ENCODE measurements at regions not wholly inside any gene's neighbourhood (a gene's known extent, or its start where the extent isn't known, plus 50 kb on each side); places are given as distances from the start of the nearest gene placed in this dataset.

DNA sequence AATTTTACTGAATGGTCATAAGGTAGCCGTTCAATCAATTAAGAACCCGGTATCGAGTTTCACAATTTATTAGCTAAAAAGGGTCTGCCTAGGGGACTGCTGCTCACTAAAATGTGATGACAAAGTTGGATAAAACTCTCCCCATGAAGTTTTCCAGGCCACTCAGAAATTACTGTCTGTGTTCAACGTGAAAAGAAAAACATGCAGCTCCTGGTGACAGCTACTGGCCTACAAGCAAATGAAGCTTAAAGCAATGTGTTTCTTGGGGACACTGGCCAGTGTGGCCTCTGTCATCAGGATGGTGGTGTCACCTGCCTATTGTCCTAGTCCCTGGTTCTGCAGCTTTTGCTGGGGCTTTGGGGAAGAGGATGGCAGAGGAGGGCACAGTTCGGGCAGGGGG is 222.6 kb downstream of the WDR11 start:
- no peak for DNase-seq (ENCODE audit: low read depth)

DNA sequence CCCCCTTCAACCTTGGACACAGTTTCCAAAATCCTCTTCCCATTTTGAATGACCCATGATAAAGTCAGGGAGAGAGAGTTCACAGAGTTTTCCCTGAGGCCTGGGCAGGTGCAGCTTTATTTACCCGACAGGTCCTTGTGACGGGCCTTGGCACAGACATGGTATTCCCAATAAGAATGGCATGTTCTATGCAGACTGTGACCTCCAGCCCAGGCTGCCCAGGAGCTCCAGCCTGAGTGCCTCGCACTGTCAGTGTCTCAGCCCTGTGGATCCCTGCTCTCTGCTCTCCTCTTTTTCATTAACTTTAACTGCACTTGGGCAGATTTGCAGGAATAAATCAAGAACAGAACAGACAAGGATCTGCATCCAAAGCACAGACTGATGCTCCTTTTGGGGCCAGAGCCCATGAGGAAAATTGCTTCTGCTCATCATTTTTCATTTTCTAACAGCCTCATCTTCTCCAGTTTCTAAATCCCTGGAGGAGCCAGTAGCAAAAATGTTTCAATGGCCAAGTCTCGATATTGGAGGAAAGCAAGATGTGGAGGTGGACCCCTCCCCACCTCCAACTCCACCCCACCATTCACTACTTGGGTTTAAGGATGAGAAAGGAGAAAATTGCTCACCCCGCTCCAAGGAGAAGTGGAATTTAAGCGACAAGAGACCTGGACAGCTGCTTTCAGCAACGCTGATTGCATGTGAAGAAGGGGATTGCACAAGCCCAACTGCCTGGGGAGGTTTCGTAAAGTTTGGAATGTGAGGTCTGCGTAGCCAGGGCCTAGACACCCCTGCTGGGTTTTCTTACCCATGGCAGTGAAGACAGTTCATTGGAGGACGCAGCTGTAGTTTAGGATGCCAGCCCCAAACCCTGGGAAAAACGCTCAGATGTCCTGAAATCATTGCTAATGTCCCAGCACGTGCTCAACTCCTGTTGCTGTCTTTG is 225.9 kb downstream of the WDR11 start:
- no peak for DNase-seq (ENCODE audit: low read depth)

DNA sequence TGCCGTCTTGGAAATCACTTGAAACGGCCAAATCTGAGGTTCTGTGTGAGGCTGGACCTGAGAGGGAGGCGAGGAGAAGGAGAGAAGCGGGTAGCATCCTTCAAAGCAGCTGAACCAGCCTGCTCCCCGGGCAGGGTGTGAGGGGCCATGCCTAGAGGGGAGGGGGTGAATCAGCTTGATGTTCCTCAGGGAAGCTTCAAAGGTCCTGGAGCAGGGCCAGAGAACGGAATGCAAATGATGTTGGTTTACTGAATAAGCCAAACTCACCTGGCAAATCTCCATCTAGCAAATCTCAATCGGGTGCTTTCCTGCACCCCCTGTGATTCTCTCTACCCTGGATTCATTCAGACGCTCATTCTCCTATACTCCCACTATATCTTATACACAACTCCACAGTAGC is 226.9 kb downstream of the WDR11 start:
- DNase-seq (ENCODE audit: low read depth) = no peak

GRCh38 chr10:121078672-121079102 is 227.5 kb downstream of the WDR11 start:
- no peak for DNase-seq (ENCODE audit: low read depth)

- no peak for DNase-seq (ENCODE audit: low read depth)
Measured at GRCh38 chr10:121079226-121079625, 228.1 kb downstream of the WDR11 start.

GRCh38 chr10:121080281-121080891 is 229.2 kb downstream of the WDR11 start:
- DNase-seq (ENCODE audit: low read depth) = no peak

GRCh38 chr10:121081306-121081705 is 230.1 kb downstream of the WDR11 start:
- no peak for DNase-seq (ENCODE audit: low read depth)

DNA sequence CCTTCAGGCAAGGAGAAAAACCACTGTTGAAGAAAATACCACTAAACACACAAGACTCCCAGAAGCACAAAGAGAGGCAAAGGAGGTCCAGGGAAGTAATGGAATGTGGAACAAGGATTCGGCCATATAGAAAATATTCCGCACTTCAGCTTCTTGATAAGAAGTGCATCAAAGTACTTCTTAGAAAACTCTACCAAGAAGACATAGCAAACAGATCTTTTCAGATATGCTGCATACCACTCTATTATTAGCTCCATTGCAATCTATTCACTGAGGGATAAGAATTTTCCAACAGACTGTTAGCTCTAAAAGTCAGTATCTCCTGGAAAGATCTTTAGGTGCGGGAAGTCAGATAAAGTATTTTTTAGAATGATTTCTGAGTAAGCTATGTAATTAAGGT is 231.8 kb downstream of the WDR11 start:
- DNase-seq (ENCODE audit: low read depth) = no peak

- no peak for DNase-seq (ENCODE audit: low read depth)
Measured at GRCh38 chr10:121084016-121084674, 233.0 kb downstream of the WDR11 start.

- DNase-seq (ENCODE audit: low read depth) = no peak
Measured at GRCh38 chr10:121084675-121085070, 233.5 kb downstream of the WDR11 start.

- DNase-seq (ENCODE audit: low read depth) = no peak
Measured at GRCh38 chr10:121085367-121085766, 234.2 kb downstream of the WDR11 start.

DNA sequence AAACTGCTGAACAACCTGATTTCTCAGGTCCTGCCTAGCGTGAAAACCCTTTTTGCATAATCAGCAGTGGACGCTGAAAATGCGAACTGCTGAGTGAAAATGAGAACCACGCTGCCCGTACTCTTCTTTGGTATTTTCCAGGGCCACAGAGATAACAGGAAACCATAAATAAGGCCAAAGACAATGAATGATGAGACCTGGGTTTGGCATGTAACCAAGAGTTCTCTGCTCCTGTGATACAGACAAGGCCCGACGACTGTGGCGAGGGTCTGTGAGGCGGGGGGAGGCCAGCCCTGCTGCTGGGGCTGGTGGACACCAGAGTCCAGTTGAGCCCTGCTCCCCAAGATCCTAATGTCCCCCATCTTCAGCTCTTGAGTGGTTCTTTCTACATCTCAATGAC is 236.0 kb downstream of the WDR11 start:
- DNase-seq (ENCODE audit: low read depth) = no peak

GRCh38 chr10:121087688-121088087 is 236.5 kb downstream of the WDR11 start:
- DNase-seq (ENCODE audit: low read depth) = no peak

GRCh38 chr10:121088524-121088923 is 237.4 kb downstream of the WDR11 start:
- DNase-seq (ENCODE audit: low read depth) = peak; percentile 3

GRCh38 chr10:121089434-121089833 is 238.3 kb downstream of the WDR11 start:
- no peak for DNase-seq (ENCODE audit: low read depth)

- DNase-seq (ENCODE audit: low read depth) = peak; percentile 20
Measured at GRCh38 chr10:121091961-121092719, 241.0 kb downstream of the WDR11 start.

- peak; percentile 3 for DNase-seq (ENCODE audit: low read depth)
Measured at GRCh38 chr10:121092720-121093095, 241.5 kb downstream of the WDR11 start.

- DNase-seq (ENCODE audit: low read depth) = peak; percentile 38
Measured at GRCh38 chr10:121096617-121097431, 245.7 kb downstream of the WDR11 start.

- no peak for DNase-seq (ENCODE audit: low read depth)
Measured at GRCh38 chr10:121098211-121098610, 247.0 kb downstream of the WDR11 start.

DNA sequence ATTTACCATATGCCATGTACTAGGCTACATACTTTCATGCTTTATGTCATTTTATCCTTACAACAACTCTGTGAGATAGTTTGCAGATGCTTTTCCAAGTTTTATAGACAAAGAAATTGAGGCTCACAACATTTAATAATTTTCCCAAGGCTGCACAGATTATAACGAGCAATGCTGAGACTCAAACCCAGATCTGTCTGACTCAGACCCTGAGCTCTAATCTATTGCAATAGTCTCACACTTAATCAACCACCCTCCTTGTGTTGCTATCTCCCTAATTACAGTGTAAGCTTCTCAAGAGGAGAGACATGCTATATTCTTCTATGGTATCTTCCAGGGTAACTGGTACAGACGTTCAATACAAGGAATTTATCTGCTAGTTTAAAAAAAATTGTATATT is 247.6 kb downstream of the WDR11 start:
- no peak for DNase-seq (ENCODE audit: low read depth)

DNA sequence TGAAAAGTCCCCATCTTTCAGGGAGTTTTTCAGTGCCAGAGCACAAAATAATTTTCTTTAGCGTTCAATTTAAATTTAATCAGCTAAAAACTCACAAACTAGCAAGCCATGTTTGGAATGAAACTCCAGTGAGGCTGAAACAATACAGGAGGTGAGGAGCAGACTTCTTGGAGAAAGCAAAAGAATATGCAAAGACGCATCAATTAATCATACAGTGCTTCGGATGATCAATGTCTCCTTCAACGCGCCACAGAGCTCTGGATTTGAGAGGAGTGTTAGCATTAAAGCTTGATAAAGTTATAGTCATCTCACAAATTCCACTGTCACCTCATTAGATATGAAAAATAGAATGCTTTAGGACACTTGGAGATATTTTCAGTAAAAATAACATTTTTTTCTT is 248.0 kb downstream of the WDR11 start:
- DNase-seq (ENCODE audit: low read depth) = no peak

Data from iris pigment epithelial cell (primary cell).